Stomach (tissue), 4 donors: ENCODE measurements at regions not wholly inside any gene's neighbourhood (a gene's known extent, or its start where the extent isn't known, plus 50 kb on each side); places are given as distances from the start of the nearest gene placed in this dataset.

Source experiments
- CTCF ChIP-seq, 7 experiments: fragments of 450-650 bp in 4 of 7; fragments of 200-600 bp in 3 of 7; sonication (generic) in 3 of 7; IDR thresholded peaks; one replicate each; pipeline ENCODE4 v1.5.1; 2016 to 2019; ENCODE audit warnings: antibody characterized with exemption in 7 of 7, control low read depth in 2 of 7, mild to moderate bottlenecking in 1 of 7
- POLR2A ChIP-seq, 4 donors: fragments of 450-650 bp; IDR thresholded peaks; one replicate each; pipeline ENCODE4 v1.6.1; 2016; ENCODE audit warnings: antibody characterized with exemption in 4 of 4, control low read depth in 2 of 4, mild to moderate bottlenecking in 1 of 4, moderate library complexity in 1 of 4

- TF ChIP-seq CTCF (IDR thresholded peaks at IDR 0.05) (no peak), POLR2A (IDR thresholded peaks at IDR 0.05) (no peak)
These were observed 332.4 kb upstream of the KYNU start for GRCh38 chr2:142545036-142545435.
